ENCODE measurements at regions not wholly inside any gene's neighbourhood (a gene's known extent, or its start where the extent isn't known, plus 50 kb on each side); places are given as distances from the start of the nearest gene placed in this dataset.

GRCh38 chr2:184190725-184191124, 407.6 kb upstream of the ZNF804A start:
- TF ChIP-seq CTCF (IDR thresholded peaks at IDR 0.05) (no peak), POLR2A (IDR thresholded peaks at IDR 0.05) (no peak)

All from Peyer's patch (tissue), 4 donors.